Activated T-helper 1 cell treated with anti-CD3 and anti-CD28 coated beads, Interleukin-2, amount 50 U/mL, for 16 hours (primary cell): ENCODE measurements at regions not wholly inside any gene's neighbourhood (a gene's known extent, or its start where the extent isn't known, plus 50 kb on each side); places are given as distances from the start of the nearest gene placed in this dataset.
"Not testable (repeated sequence)": the region's sequence is repeated elsewhere in the genome, so short reads cannot be mapped to it uniquely, and the experiment has no call there.

ENCODE experiments used
- DNase-seq, 2 donors: peaks; one replicate each; pipeline ENCODE4 v3.0.0-alpha.2; 2020; ENCODE audit warnings: low read depth in 1 of 2, low spot score in 1 of 2

DNA sequence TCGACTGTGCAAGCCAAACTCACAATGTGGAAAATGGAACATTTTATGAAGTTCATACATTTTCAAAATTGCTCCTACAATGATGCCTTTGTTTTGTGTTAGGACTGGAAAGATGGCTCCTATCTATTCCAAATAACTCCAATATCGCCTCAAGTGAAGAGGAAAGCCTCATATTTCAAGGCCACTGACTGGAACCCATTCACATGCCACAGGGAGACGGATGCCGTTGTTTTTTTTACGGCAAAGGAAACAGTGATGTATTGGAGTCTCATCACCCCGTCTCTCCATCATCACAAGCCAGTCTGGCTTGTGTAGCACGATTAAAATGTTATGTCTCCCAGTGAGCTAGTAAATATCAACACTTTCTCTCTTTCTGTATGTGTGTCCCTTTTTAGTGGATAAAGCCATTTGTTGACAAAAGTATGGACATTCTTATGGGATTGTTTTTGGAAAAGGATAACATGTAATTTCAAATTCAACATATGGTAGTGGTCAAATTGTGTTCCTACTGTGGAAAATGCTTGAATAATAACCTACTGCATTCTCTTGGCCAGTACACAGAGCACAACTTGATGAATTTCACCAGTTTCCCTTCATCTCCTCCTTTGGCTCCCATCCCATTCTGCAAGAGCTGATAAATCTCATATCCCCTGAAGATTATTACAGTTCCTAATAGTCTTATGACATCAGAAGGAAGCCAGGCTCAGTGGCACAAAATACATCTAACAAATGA is 109.5 kb upstream of the PITRM1 start:
- DNase-seq = no peak

DNA sequence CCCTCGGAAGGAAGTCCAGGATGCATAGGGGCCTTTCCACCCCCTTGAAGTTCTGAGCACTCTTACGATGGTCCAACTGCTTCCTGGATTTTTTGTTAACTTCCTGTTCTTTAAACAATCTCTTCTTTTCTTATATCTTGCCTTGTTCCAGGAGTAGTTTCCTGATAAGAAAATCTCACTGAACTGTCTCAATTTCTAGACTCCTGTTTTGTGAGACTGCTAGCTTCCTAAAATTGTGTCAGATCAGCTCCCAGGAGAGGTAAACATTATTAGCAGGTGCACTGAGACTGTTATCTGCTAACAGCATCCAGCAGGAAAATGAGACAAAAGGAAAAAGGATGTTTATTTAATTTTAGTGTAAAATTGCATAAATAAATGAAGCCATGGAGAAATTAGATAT is 106.2 kb upstream of the PITRM1 start:
- no peak for DNase-seq

DNA sequence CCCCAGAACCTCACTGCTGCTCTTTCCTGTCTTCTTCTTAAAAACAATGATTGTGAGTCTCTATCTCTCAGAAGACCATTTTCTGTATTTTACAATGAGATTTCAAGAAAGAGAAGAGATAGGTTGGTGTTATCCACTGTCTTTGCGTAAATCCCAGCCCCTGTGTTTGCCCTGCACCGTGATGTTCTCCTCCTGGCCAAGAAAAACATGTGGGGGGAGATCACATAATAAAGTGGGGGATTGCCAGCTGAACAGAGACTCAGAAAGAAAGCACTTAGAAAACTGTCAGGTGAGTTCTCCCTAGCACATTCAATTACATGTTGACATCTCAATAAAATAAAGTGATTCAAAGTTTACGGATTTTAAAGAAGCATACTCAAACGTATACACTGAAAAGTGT is 105.0 kb upstream of the PITRM1 start:
- no peak for DNase-seq

DNA sequence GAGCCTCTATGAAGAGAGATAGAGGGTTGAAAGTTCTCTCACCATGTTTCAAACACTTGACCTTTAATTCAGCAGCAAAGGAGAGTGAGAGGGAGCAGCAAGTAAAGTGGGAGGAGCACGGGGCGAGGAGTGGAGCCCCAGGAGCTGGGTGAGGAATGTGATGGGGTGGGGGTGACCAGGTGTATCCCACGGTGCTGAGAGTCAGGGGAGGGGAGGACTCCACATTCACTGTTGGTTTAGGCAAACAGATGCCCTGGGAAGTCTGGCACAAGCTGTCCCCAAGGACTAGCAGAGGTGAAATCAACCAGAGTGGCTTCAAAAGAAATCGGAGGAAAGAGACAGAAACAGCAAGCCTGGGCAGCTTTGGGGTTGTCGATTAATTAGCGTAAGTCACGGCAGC is 101.8 kb upstream of the PITRM1 start:
- no peak for DNase-seq

DNA sequence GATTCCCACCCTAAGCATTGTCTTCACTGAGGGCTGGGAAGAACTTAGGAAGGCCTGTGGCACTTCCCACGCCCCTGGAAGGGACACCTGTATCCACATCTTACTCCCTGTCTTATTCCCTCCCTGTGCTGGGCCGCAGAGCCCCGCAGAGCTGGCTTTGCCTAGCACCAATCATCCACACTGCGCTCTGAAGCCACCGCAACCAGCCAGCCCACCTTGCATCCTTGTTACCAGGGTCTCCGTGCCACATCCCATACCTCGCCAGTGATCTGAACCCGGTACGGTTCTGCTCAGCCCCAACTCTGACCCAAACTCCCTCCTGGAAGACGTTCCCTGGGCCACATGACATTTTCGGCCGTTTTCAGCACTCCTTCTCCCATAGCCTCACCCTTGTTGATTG is 101.4 kb upstream of the PITRM1 start:
- DNase-seq = no peak

DNA sequence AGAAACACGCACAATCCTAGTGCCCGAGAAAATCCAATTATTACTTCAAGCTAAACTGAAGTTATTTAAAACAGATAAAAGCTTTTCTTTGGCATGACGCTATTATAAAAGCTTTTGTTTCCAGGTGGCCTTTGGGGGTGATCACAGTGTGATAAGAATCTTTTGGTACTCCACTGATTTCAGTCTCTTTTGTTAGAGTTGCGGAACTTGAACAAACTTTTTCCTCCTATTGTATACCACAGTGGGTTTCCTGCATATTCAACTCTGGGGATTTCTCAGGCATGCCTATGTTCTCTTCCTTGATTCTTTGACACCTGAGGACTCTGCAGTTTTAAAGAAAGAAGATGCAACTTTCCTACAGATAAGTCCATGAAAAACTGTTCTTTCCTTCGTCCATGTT is 99.7 kb upstream of the PITRM1 start:
- no peak for DNase-seq

DNA sequence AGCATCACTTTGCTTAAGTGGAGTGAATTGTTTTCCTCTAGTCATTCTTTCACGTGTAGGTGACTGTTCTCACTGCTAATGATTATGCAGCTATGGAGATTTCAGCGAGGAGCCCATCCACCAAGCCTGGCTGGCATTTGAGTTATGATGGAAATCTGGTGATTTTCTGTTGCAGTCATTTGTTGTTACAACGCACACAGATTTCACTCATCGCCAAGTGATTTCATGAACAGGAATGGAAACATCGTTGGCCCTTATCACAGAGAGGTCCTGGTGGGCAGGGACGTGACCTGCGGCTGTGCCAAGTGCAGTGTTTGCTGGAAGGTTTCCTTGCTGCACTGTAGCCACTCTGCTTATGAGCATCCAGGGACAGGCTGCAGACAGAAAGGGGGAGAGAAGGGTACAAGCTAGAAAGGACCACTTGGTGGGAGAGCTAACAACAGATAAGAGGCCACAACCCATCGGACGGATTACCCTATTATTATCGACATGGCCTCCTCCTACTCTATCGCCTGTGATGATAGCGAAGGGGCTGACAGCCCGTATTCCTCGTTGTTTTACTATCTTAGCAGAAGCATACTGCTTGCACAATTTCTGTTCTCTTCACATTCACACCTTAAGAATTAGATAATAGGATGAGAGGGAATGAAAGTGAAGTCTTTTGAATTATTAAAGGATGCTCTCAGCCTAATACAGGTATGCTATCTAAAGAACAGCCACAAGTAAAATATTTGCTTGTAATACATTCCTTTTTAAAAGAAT is 99.0 kb upstream of the PITRM1 start:
- no peak for DNase-seq

DNA sequence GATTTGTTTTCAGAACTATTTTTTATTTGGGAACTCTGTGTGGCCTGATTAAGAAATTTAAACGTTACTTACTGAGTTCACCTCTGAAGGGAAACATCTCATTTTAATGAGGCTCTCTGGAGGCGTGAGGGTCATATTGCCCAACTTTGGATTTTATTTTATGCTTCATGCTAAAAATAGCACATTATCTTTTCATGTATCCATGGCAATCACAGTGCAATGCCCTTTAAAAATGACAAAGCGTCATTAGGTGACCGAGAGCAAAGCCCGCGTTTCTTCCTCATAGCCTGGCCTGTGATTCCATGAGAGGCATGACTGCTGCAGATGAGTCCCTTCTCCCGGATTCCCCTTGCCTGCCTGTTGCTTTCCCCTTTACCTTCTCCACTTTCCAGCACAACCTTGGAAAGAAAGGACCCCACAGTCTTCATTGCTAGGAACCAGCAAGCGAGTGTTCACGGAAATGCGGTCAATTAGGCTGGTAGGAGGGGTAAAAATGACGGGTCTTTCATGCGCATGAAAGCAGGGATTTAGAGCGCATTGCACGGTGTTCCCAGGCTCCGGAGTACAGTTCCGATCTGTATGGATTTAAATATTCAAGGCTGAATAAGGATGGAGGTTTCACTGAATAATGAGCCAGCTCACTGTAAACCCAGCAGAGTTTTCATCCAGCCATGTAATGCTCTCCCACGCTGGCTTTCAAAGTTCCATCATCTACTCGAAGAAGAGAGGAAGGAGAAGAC is 98.2 kb upstream of the PITRM1 start:
- no peak for DNase-seq

DNA sequence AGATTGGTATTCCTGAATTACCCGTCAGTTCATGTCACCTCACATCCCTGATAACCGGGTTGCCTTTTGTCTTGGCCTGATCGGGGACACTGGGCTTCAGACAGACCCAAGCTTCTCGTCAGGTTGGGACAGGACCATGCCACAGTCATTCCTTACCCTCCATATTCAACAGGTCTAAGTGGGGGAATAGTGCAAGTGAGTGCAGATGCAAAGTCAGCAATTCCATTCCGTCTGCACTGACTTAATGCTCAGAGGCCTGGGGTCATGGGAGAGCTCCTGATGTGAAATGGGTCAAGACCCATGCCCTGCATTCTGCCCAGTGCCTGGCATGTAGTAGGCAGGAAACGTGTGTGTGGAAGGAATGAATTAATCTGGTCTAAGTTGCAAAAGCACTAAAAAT is 95.4 kb upstream of the PITRM1 start:
- DNase-seq = no peak

DNA sequence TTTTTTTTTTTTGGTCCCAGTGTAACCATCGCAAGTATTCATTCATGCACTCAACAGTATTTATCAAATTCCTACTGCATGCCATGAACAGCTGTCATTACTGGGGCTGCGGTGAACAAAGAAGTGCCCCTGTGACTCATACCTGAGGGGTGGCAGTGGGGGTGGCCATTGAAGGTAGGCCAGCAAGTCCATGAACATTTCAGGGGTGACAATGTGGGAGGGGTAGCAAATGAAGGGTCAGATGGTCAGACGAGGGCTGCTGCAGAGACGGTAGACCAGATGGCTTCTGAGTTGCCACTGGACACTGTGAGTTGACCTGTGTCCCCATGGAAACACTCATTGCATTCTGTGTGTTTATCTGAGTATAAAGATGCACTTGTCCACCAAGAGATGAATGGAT is 92.5 kb upstream of the PITRM1 start:
- no peak for DNase-seq

DNA sequence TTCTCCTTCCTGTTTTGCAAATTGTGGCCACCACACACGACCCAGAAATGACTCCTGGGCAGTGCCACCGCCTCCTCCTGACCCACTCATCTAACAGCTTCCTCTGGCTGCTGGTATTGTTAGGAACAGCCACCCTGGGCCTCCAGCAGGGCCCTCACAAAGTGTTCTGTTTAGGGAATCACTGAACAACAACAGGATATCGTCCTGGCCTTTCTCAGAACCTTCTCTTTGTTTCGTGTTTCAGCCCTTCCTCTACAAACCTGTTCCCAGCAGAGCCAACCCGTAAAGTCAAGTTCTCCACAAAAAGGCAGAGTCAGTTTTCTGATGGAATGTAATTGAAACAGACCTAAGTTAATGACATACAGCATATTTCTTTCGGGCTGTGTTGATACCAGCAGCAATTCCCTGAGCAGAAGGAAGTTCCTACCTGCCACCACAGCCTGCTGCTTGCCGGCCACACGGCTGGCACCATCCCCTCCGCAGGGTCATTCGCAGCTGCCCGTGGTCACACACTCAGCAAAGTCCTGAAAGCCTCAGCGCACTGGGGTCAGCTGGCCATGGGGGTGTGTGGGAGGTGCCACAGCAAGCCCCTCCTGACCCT is 91.7 kb upstream of the PITRM1 start:
- DNase-seq = no peak

DNA sequence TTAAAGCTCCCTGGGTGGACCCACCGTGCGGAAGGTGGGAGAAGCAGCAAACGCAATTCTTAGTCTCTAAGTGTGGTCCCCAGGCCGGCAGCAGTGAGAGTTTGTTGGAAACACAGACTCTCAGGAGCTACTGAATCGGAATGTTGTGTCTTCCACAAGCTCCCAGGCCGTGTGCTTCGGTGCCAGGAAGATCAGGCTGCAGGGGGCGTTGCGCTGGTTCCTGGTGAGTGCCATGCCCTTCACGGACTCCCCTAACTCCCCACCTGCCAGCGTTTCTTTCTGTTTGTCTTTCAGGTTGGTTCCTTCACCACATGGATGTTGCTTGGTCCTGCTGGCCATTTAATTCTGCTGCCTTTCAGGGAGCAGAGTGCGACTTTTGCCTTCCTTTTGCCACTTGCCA is 91.2 kb upstream of the PITRM1 start:
- DNase-seq = no peak

DNA sequence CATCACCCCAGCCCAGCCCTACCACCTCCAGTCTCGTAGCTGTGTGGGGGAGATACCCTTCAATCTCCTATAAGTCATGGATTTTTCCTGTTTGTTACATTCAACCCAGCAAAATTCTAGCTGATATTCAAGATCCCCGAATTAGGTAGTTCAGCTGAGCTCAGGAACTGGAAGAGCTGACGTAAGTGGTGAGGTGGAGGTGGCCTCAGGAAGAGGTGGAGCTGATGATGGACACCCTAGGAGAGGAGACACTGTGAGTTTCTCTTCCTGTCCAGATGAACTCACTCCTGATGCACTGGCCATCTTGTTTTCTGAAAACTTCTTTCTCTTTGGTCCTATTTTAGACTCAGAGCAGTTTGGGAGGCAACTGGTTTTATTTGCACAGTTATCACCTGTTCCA is 90.5 kb upstream of the PITRM1 start:
- DNase-seq = no peak

DNA sequence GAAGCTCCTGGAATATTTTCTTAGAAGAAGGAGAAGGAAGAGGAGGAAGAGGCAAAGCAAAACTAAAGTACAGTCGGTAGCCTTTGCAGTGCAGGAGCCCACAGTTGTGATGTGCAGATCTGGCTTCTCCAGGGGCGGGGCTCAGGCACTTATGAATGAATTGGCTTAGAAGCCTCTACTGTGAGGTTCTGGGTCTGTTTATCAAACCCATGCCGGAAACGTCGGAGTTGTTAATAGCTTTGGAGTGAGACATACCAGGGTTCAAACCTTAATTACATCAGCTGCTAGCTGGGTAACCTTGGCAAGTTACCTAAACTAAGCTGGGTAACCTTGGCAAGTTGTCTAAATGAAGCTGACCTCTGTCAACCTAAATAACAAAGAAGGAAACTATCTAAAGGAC is 89.3 kb upstream of the PITRM1 start:
- no peak for DNase-seq

DNA sequence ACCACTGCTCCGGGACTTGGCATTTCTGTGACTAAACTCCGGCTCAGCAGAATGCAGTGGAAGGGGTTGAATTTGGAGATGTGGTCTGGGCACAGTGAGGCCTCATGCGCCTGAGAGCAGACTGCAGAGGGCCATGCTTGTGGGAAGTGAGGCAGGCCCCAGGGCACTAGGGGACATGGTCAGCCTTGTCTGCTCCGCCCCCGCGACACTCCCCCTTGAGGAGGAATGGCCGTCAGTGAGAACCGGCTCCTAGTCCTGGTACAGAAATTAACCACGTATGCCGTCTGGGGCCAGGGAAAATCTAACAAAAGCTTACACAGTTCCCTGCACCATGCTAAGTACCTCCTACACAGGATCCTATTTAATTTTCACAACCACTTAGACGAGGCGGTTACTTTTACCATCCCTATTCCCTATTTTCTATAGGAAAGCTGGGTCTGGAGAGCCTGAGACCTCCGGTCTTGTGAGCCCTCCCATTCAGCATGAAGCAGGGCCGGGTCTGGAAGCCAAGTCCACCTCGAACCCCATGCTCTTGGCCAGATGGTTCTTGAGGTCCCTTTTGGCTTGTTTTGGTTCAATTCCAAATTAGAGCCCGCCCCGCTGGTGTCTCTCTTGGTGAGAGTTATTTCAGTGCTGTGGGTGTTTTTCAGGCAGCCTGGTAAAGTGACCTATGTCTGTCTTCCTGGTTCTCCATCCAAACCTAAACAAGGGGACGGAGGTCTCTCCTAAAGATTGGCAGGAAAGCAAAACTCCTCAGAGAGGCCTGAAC is 87.7 kb upstream of the PITRM1 start:
- DNase-seq = no peak

DNA sequence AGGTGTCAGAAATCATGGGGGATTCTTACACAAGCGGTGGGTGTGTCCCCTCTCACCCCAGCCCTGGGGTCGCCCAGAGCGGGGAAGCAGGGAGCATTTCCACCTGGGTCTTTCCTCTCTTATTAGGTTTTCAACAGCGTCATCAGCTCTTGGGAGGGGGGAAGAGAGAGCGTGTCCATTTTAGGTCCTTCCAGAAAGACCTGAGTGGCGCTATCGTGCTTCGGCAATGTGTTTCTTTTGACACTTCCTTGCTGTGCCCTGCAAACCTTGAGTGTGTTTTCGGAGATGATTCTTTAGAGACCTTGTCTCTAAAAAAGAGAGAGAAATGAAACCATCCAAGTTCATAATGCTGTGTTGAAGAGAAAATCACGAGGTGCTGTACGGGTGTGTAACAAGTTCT is 86.9 kb upstream of the PITRM1 start:
- DNase-seq = no peak

DNA sequence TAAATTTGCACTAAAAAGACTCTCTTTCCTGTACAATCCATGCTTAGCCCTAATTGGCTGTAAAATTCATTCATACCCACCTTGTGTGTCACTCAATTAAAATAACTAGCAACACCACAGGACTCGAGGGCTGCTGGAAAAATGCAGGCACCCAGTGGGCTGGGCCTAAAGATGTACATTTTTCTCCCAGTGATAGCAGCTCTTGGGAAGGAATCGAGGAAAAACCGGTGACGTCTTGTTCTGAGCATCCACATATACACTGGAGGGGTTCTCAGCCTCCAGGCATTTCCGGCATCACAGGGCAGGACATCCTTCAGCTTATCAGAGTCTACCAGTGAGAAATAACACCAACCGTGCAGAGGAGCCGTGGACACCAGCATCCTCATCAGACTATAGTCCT is 85.8 kb upstream of the PITRM1 start:
- no peak for DNase-seq

DNA sequence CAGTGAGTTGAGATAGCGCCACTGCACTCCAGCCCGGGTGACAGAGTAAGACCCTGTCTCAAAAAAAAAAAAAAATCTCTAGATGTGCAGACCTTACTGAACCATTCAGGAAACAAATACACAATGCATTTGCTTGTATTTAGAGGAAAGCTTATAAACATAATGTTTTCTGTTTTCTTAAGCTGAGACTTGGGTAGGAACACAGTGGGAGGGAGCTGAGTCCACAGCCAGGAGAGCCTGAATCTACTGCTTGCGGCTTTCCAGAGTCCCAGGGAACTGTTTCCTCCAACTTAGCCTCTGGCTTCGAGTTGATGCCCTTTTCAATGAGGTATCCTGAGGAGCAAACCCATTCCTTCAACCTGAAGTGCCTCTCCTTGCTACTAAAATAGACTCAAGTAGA is 83.0 kb upstream of the PITRM1 start:
- no peak for DNase-seq

DNA sequence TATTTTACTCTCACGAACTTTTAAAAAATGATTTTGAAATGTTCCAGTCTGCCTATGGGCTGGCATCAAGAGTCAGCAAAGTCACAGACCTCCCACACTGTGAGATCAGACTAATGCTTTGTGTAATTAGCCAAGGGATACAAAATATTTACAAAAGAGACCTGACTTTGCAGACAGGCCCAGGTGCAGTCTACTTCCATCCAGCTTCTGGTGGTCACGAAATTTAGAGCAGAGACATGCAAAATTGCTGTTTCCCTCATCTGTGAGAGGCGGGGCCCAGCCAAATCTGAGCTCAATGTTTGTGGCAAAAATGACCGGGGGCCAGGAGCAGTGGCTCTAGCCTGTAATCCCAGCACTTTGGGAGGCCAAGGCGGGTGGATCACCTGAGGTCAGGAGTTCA is 82.5 kb upstream of the PITRM1 start:
- DNase-seq = no peak

DNA sequence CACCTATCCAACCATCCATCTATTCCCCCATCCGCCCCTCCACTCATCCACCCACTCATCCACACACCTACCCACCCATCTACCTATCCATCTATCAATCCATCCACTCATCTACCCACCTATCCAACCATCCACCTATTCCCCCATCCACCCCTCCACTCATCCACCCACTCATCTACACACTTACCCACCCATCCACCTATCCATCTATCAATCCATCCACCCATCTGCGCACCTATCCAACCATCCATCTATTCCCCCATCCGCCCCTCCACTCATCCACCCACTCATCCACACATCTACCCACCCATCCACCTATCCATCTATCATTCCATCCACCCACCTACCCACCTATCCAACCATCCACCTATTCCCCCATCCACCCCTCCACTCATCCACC is 81.4 kb upstream of the PITRM1 start:
- DNase-seq = not testable (repeated sequence)

DNA sequence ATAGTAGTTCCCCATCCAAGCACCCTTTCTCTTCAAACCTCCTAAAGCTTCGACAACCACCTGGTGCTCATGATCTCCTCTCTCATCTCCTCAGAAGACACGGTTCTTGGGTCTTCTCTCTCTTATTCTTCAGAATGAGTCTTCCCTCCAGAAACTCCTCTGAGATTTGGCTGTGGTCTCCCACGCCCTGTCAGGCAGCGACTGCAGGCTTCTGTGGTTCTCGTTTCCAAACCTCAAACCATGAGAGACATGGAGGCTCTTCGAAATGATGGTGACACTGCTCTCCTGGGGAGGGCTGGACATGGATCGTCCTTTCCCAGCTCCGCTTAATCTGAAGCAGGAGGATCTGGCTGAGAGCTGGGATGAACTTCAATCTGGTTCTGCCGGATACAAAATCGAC is 78.6 kb upstream of the PITRM1 start:
- DNase-seq = no peak
